Hematopoietic multipotent progenitor cell treated with erythropoietin and hydrocortisone succinate and interleukin-3 and kit ligand, for 15 days (in vitro differentiated cells): ENCODE measurements at regions not wholly inside any gene's neighbourhood (a gene's known extent, or its start where the extent isn't known, plus 50 kb on each side); places are given as distances from the start of the nearest gene placed in this dataset.

Experiments used
- DNase-seq: peaks from one replicate; pipeline ENCODE4 v3.0.0-alpha.2; 2015; ENCODE audit warnings: low spot score

DNA sequence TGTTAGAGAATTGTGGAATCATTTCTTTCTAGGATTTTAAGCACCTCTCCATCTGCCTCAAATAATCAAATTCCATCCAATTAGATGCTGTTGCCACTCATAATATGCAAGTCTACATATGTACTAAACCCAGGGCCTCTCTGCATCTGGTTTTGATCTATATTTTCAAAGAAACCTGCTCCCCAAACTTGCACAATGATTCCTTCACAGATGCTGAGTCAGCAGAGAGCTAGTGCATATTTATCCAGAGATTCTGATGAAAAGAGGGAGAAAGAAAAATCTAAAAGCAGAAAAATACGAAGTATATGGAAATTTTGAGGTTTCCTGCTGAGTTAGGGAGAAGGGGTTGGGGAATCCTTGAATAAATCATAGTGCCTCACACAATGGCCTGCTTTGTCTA is 235.1 kb upstream of the RBFOX1 start:
- DNase-seq = no peak

DNA sequence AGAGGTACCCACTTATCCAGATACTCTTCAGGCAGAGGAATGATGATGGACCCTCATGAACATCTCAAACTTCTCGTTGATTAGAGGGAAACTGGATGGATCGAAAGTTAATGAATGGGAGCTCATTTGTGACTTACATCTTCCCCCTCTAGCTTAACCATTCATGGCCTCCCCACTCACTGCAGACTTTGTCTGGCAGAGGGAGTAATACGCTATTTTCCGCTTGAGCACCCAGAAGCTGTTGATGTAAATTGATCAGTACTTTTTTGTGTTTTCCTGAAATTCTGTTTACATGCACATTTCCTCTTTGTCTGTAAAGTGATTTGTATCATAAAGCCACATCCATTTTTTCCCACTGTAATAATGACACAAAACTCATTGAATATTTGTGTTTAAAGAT is 239.1 kb upstream of the RBFOX1 start:
- no peak for DNase-seq

DNA sequence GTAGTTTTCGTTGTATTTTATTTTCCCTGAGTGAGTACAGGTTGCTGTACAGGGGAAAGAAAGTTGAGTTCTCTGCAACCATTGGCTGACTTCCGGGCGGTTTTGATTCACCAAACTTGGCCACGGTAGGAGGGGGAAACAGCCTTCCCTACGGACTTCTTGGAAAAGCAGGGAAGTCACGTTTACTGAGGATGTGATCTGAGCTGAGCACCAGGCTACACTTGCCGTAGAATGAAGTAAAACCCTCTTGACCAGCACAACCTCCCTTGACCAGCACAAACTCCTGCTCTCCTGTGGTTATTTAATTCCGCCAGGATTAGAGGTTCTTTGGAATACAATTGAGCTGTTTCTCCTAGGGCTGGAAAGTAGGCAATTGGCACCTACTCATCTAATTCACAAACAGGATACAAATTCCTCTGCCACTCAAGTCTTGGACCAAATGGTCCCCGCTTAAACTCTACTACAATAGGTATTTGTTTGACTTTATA is 242.0 kb upstream of the RBFOX1 start:
- no peak for DNase-seq

DNA sequence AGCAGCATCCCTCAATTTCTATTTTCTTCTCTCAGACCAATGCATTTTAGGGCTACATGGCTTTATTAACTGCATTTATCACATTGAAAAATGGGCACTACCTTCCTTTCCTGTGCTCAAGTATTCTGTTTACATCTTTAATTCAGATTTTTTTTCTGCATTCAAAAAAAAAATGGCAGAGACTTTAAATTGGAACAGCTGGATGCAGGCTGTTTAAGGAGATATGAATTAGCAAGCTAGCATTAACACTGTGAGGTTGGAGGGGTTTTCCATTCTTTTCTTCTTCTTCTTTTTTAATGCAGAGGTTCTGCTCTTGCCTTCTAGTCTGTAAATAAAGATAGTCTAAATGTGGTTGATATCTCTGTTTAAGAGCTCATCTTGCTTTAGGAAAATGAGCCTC is 242.9 kb upstream of the RBFOX1 start:
- DNase-seq = no peak

DNA sequence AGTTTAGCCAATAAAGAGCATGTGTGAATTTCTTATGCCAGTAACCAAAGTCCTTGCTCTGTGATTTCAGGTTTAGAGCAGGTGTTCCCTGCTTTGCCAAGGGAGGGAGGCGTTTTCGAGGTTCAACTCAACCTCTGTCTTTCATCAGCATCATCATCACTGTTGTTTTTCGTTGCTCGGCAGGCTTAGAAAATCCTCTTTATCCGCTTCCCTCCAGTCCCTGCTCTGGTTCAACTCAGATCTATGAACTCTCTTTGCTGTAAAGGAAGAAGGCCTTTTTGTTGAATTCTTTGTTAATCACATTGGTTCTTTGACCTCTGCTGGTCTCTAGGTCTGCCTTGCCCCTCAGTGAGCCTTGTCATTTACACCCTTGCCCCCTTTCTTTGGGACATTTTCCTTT is 243.9 kb upstream of the RBFOX1 start:
- DNase-seq = no peak

DNA sequence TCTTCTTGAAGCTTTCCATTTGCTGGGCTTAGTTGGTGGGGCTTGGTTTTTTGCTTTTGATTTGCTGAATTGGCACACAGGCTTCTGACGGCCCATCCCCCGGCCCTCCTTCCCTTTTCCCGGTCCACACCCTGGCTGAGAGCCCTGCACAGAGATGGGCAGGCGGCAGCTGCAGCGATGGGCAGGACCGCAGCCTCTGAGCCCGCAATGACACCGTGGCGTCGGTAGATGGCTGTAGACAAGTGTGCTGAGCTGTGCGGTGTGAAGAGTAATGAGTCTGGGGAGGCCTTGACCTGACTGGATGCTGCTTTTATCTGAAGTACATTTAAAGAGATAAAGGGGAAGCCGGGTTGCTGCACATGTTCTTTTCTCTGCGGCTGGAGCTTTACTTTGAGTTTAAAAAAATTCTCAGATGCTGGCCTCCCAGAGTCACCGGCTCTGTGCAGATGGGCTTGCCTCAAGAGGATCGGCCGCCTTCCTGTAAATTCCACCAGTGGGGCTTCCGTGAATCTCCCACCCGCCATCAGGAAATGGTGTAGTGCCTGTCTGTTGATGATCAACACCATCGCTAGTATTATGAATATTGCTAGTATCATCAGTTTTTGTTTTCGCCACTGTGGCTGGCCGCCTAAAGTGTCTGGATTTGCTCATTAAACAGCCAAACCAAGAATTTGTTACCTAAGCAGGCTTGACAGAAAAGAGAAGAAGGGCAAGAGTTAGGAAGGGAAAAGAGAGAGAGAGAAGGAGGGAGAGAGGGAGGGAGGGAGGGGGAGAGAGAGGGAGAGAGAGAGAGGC is 245.6 kb upstream of the RBFOX1 start:
- no peak for DNase-seq

DNA sequence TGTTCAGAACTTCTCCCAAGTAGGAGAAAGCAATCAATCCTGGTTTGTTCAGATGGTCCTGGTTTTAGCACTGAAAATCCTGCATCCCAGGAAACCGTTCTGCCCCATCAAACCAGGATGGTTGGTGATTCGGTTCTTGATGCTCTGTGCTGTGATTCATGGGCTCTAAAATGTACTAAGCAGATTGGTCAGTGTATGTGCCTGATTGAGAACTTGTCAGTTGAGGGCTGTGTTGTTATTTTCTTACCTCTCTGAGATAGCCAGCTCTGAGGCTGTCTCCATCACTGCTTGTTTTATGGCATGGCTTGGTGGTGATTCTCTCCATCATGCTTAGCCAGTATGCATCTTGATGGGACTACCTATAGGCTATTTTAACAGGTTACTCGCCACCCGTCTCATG is 246.9 kb upstream of the RBFOX1 start:
- no peak for DNase-seq

DNA sequence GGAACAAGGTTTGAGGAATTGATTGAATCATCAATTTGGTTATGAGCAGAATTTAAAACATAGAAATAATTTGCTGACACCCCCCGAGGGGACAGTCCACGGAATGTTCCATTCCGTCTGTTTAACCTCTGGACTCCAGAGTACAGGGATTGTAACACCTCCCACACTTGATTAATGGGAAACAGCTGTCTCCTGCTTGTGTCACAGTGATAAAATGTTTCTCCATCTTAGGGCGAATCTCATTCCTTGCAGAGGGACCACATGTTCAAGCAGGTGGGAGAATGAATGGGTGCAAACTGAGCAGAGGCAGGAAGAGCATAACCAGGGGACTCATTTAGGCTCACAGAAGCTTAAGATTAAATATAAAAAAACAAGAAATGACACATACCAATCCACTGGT is 249.5 kb upstream of the RBFOX1 start:
- DNase-seq = no peak

DNA sequence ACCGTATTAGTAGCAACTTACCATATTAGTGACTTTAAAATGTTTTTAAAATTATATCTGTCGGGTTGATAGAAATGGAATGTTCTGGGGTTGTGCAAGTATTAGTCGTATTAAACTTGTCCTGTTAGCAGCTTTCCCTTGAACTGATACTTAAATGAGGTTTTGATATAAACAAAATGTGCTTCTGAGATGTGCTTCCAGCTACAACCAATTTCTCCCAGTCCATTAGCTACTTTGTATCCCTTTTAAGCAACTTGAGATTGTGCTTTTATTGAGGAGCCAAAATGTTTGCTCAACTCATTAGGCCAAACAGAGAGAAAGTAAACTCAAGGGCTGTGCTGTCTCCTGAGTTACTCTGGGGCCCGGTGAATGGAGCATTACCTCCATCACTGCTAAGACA is 255.0 kb upstream of the RBFOX1 start:
- no peak for DNase-seq

DNA sequence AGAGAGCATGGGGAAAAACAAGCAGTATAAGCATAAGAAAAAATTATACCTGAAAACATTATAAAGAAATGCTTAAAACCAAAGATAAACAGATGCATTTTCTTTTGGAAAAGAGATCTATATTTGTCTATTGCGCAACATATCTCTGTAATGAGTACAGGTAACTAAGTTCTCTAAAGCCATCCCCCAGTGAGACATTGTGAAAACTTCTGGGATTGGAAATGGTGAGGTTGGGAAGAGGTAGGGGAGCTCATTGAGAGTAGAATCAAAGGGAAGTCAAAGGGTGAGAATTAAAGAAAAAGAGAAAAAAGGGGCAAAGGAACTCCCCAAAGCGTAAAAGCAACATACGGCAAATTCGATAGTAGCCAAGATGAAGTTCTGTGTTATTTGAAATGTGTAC is 257.9 kb upstream of the RBFOX1 start:
- DNase-seq = no peak

DNA sequence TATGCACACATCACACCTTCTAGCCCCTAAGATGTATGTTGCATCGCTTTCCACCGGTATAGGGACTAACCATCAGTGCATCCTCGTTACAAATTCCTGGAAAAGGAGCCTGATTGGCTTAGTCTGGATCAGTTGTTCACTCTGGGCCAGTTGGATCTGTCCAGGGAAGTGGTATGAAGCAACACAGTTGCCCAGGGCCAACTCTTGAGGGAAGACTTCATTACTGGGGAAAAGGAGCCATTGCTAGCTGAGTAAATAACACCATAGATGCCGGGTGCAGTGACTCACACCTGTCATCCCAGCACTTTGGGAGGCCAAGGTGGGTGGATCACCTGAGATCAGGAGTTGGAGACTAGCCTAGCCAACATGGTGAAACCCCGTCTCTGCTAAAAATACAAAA is 275.2 kb upstream of the RBFOX1 start:
- no peak for DNase-seq

DNA sequence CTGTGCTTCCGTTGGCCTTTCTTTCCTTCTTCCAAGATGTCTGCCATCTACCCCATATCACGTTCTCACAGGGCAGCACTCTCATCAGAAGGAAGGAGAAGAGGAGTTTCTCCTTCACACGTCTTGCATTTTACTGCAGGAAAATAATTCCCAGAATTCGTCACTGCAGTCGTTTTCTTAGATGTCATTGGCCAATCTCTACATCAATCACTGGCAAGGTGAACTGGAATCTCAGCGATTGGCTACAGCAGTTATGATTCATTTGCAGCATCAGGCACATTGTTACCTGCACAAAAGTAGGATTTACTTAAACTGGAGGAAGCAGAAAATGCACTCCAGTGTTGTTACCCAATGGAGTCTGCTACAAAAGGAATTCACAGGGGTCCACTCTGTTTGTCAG is 277.2 kb upstream of the RBFOX1 start:
- no peak for DNase-seq

DNA sequence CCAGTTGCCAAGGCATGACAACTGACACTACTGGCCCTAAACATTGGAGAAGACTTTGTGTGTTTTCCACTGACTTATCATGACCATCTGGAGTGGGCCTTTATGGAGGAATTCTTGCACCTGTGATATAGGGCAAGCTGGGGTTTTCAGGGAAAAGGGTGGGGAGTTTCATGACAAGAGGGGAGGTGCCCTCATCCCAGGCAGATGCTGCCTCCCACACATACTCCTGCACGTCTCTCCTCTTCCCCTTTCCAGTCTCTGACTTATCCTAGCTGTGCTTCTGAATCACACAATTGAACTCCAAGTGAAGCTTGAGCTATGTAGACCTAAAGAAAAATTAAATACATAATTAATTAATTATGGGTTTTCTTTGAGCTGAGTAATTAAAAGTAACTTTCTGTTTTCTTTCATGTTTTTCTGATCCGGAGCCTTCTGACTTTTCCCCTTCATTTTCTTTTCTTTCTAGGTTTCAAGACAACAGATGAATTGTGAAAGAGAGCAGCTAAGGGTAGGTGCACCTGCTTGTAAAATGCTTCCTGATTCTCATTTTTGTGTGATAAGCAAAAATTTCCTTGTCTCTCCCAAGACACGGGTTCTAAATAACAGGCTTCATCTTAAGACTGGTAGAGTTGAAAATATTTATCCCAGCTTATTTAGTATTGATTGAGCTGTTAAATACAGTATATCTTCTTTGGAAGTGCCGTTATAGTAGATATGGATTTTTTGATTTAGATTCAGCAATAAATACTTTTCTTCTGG is 280.9 kb upstream of the RBFOX1 start:
- no peak for DNase-seq

DNA sequence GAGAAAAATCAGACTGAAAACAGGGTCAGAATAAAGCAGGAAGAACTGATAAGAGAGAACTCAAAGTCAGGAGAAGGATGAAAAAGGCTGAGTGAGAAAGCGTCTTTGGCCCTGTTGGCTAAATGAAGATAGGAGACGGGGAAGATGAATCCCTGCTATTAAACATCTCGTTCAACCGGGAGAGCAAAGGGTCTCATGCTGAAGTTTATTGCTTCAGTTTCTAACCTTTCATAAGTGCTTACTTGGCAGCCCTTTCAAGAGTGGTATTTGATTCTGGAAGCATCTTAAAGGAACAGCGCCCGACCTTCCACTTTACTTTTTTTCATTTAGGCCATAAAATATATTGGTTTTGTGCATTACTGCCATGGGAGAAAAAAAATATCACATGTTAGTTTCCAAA is 288.3 kb upstream of the RBFOX1 start:
- DNase-seq = no peak

DNA sequence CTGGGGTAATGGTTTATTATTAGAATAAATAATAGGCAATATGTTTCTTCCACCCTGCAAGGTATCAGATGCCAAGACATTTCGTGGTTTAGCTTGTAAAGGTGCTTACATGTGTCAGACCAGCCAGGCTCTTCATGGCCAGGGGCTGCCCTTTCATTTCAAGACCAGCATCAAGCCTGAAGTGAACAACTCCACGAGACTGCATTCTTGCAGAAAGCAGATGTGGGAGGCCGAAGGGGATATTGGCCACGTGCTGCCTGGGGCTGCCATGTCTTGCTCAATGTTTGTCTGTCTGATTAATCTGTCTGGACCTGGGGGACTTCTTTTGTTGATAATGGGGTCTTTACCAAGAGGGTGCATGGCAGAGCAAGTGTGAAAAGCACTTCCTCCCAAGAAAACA is 294.2 kb upstream of the RBFOX1 start:
- DNase-seq = no peak

DNA sequence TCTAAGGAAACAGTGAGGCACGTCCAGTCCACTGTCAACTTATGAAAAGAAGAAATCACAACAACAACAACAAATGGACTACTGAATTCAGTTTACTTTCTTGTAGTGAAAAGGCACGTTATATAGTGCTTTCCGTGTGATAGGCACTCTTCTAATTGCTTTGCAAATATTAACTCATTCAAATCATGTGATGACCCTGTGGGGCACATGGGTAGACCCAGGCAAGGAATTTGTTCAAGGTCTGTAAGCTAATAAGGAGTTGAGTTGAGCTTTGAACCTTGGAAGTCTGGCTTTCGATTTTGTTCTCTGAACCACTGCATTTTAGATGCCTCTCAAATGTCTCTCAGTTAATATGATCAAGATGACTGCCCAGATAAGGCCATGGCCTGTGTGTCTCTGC is 295.1 kb upstream of the RBFOX1 start:
- no peak for DNase-seq

DNA sequence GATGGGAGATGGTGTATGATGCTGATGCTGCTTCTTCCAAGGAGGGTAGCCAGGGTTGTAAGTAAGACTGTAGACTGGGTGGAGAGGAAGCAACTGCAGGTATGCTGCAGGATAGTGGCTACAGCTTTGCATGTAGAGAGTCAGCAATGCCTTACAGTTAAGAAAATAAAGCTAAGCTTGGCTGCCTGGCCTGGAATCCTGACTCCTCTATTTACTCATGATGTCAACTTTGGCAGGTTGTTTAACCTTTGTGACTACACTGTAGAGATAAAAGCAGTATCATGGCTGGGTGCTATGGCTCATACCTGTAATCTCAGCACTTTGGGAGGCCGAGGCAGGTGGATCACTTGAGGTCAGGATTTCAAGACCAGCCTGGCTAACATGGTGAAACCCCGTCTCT is 301.6 kb upstream of the RBFOX1 start:
- DNase-seq = no peak

DNA sequence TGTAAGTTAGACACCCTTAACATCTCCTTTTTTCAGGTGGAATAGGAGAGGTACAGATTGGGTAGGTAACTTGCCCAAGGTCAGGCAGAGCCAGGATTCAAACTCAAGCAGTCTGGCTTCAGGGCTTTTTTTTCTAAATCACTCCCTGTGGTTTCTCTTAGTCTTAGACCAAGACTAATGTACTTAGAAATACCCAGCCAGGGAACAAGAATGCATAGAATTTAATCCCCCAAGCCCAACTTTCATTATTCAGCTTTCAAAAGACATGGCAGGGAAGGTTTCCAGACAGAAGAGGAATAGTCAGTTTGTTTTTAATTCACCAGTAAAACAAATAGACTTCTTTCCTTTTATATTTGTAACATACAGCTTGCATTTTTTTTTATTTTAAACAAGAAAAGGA is 305.2 kb upstream of the RBFOX1 start:
- no peak for DNase-seq

DNA sequence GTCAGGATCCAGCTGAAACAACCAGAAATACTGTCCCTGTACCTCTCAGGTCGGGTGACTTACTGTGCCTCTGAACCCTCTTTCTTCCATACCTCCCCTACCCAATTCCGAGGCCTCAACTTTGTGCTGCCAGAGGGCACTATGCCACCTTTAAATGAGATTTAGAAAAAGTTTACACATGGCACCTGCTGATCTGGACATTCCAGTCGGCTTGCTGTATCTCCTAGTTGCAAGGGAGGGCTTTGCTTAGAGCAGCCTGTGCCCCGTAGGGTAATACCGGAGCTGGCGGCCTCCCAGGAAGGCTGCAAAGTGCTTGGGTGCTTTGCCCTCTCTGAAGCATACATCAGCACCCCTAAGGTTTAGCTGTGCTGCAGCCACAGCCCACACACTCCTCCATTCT is 306.0 kb upstream of the RBFOX1 start:
- no peak for DNase-seq

DNA sequence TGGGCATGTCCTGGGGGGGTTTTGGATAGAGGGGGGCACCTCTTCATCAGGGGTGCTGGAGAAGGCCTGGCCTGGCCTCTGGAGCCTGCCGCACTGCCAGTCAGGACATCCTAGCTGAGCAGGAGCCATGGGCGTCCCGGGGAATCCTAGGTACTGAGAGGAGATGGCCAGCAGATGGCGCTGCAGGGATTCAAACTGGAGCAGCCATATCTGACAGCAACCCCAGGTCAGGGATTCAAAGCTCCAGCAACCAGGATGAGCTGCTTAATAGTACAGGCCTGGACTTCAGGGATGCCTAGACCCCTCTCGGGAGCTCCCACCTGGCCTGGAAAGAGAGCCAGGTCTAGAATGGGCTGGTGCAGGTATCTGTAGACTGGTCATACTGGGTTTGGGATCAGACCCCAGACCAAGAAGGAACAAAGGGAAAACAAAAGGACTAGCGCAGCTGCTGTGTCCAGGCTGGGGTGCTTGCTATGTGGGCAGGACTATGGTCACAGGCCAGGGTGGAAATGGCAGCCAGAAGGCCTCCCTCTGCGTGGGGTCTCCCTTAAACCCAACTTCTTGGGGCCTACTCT is 306.9 kb upstream of the RBFOX1 start:
- peak; percentile 38 for DNase-seq

DNA sequence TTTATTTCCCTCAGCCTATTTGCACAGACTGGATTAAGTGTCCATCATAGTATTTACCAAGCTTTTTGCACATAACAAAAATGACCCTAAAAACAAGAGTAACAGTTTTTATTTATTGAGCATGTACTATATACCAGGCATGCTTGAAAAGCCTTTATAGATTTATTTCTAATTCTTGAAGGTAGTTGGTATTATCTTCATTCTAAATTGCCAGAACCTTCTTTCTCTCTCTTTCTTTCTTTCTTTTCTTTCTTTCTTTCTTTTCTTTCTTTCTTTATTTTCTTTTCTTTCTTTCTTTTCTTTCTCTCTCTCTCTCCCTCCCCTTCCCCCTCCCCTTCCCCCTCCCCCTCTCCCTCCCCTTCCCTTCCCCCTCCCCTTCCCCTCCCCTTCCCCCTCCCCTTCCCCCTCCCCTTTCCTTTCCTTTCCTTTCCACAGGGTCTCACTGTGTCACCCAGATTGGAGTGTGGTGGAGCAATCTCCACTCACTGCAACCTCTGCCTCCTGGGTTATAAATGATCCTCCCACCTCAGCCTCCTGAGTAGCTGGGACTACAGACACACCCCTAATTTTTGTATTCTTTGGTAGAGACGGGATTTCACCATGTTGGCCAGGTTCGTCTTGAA is 310.9 kb upstream of the RBFOX1 start:
- no peak for DNase-seq

DNA sequence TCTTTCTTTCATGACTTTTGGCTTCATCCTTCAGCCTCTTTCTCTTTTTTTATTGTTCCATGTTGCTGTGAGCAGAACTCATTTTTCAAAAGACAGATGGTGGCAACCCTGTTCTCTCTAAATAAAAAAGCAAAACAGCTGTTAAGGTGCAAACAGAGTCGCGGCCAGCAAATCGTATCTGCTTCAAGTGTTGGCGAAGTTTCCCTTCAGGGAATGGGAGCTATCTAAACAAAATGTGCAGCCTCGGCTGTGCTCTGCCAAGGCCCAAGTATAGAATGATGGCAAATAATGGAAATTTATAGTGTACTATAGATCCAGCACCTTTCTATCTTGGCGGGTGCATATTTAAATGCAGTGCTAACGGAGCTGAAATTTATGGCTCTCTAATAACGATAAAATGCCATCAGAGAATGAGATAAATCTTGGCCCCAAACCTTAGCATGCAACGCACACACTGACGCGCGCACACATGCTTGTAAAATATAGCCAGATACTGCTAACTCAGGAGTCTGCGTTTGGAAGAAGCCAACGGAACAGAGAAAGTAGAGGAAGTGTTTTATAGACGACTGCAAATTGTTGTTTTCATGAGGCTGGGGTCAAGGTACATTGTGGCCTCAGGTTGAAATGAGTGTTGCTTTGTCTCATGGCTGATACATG is 315.5 kb upstream of the RBFOX1 start:
- DNase-seq = no peak
